Inflammatory macrophage treated with lipopolysaccharide for 1 hour (primary cell): ENCODE measurements at regions not wholly inside any gene's neighbourhood (a gene's known extent, or its start where the extent isn't known, plus 50 kb on each side); places are given as distances from the start of the nearest gene placed in this dataset.
"Not testable (repeated sequence)": the region's sequence is repeated elsewhere in the genome, so short reads cannot be mapped to it uniquely, and the experiment has no call there.

ENCODE experiments used
- DNase-seq, 2 donors: peaks; one replicate each; pipeline ENCODE4 v3.0.0-alpha.2; 2020 to 2022

DNA sequence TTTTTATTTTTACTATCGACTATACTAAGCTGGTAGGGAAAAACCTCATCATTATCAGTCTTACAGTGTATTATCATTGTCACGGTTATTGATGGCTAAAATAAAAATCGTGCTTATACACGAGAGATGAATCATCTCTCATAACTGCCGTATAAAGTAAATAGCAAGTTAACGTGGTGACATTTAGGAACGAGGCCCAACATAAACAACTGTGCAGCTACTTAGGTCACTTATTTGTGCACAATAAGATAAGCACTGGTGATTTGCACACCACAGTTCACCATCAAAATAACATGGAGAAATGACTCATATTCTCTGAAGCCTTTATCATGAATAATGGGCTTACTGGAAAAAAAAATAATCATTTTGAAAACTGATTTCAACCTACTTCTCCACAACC is 482.0 kb upstream of the TENM3 start:
- no peak for DNase-seq

DNA sequence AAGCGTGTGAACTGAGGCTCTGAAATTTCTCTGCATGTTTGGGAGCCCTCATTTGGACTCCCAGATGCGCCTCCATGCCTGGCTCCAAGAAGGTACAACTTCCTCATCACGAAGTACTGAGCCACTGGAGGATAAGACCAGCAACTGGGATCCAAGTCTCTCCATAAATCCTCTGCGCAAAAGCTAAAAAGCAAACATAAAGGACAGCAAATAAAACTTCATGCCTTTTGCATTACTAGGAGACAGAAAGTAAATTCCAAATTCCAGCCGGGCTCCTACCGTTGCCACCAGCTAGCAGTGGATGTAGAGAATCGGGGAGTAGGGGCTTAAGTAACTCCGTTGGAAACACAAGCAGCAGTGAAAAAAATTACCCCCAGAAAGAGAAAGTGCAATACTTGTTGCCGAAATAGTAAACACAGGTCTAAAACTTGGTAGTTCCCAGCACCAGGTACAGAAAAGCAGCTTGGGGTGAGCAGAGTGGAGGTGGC is 477.1 kb upstream of the TENM3 start:
- no peak for DNase-seq

DNA sequence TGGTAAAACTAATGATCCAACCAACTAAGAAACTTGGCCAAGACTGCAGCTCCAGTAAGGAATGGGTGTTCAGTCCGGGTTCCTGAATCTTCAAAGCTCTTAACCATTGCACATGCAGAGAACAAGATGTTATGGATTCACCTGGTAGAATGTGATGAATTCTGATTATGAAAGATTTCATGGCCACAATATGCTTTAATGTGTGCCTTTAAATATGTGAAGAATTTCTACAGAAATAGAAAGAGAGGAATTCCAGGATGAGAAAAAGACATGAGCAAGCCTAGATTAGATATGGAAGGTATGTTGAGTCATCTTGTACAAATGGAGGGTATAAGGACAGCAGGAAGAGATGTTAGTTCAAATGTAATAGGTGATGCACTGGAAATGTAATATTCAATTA is 472.2 kb upstream of the TENM3 start:
- DNase-seq, result no peak

DNA sequence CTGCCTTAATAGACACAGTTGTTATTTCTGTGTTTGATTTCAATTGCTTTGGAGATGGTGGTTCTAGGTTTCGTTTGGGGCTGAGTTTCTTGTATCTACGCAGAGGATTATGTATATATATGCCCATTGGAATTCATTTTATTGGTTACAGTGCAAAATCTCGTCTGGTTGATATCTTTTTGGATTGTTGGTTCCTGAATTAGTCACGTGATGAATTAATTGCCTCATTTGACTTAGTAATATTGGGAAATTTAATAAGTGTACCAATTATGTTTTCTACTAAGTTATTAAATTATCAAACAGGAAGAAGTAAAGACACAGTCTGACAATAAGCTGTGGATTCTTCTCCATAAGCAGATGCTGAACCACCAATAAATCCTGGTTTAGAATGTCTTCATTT is 467.9 kb upstream of the TENM3 start:
- DNase-seq, result no peak

- DNase-seq, result no peak
These were observed 466.7 kb upstream of the TENM3 start for GRCh38 chr4:181776264-181777054.

- DNase-seq, result no peak
These were observed 465.7 kb upstream of the TENM3 start for GRCh38 chr4:181777518-181777917.

GRCh38 chr4:181784881-181785280 is 458.3 kb upstream of the TENM3 start:
- no peak for DNase-seq

GRCh38 chr4:181792641-181793040 is 450.6 kb upstream of the TENM3 start:
- DNase-seq, result no peak

- DNase-seq, result no peak
These were observed 450.1 kb upstream of the TENM3 start for GRCh38 chr4:181793096-181793495.

DNA sequence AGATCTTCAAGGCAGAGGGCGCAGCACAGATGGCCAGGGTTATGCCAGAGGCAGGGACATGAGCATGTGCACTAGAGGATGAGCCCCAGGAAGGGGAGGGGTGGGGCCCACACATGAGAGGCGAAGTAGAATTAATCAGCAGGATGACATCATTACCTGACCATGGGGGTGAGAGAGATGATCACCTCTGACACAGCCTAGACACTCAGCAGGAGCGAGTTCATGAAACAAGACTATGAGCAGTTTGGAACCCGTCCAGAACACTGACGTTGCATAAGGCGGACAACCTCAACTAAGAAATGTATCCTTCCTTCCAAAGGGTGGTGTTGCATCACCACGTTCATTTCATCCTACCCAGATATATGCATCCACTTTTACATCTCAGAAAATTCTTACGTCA is 446.7 kb upstream of the TENM3 start:
- no peak for DNase-seq

DNA sequence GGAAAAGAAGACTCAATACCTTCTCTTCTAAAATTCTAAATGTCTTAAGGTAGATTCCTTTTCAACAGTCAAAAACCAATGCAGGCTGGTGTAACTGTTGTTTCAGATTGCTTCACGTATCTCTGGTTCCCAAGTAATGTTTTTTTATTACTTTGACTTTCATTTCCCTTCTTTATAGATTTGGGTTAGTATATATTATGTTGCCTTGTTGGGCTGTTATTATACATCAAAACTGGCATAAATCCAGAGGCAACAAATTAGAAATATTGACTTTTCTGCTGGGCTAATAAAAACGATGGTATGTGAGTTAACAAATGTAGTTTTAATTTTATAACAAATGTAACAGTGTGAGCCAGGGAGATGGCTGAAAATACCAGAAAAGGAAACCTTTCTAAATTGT is 444.7 kb upstream of the TENM3 start:
- no peak for DNase-seq

DNA sequence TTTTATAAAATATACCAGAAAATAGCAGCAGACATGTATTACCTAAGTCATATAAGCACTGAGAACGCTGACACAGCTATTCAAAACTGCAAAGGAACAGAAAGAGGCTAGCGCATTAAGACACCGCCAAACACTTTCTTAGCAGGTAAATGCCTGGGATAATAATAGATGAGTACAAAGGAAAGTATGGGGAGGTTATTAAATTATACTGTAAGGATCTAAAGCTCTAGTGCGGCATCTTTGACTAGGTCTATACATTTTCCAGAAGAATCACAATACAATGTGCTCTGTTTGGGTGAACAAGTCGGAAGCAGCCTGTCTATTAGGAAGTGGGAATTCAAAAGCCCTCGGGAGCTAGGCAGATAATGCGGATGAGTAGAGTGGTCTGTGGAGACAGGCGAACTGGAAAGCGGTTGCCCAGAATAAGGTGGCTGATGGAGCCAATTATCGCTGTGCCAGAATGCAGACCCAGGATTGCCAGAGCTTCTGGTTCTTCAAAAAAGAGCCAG is 443.6 kb upstream of the TENM3 start:
- DNase-seq, result no peak

DNA sequence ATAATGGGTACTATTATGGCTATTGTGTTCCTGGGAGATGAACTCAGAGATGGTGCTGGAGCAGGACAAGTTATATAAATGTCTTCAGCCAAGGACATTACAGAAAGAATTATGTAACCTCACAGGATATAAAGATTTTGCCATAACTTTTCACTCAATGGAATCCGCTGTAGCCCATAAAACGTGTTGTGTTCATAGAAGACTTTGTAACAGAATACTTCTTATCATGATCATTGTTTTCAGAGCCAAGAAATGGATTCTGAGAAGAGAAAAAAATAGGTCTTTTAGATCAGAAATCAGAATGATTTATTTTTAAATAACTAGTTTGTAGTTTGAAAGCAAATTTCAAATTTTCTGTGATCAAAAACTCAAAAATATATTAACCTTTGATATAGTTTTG is 441.0 kb upstream of the TENM3 start:
- DNase-seq, result no peak

DNA sequence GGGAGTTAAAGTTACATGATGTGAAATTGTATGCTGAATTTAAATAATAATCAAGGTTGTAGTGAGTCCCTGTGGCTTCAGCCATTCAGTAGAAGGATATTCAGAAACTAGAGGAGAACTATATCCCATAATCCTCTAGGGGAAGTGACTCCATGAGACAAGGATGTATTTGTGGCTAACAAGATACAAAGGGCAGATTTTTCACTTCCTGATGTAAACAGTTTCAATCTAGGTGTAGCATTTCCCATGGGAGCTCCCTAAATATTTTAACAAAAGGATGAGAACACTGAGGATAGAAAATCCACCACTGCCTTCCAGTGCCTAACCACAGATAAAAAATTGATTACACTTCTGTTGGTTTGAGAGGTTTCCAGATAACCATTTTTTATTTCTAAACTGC is 435.4 kb upstream of the TENM3 start:
- DNase-seq, result no peak

DNA sequence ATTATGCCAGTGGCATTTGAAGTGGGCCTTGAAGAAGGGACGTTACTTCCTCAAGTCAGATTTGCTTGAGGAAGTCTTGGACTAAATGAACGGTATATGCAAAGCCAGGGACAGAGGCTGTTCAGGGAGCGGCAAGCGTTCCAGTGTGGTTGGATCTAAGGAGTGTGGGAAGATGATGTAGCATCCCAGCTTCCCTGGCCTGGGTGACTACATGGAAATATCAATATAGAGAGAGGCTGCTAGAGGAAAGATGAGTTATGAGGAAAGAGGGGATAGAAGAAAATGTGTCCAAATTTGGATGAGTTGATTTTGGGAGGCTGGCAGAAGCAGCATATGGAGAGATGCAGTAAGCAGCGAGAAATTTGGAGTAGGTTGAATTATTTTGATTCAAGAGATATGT is 432.5 kb upstream of the TENM3 start:
- no peak for DNase-seq

GRCh38 chr4:181811550-181811949 is 431.7 kb upstream of the TENM3 start:
- DNase-seq, result not testable (repeated sequence)

DNA sequence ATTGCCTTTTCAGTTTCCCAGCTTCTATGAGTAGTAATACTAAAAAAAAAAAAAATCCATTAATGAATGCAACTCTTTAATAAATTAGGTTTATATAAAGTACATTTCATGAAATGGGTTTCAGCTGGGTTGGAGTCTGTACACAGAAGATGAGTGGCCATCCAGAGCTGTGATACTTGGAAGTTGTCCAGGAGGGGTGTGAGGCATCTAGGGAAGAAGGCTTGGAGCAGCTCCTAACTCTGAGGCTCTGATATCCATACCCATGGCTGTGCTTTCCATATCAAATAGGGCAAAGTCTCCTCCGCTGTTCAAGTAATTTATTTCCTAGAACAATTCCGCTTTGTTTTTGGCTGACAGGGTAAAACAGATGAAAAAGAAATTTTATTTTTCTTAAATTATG is 423.3 kb upstream of the TENM3 start:
- no peak for DNase-seq

- DNase-seq, result no peak
These were observed 422.6 kb upstream of the TENM3 start for GRCh38 chr4:181820553-181820952.

DNA sequence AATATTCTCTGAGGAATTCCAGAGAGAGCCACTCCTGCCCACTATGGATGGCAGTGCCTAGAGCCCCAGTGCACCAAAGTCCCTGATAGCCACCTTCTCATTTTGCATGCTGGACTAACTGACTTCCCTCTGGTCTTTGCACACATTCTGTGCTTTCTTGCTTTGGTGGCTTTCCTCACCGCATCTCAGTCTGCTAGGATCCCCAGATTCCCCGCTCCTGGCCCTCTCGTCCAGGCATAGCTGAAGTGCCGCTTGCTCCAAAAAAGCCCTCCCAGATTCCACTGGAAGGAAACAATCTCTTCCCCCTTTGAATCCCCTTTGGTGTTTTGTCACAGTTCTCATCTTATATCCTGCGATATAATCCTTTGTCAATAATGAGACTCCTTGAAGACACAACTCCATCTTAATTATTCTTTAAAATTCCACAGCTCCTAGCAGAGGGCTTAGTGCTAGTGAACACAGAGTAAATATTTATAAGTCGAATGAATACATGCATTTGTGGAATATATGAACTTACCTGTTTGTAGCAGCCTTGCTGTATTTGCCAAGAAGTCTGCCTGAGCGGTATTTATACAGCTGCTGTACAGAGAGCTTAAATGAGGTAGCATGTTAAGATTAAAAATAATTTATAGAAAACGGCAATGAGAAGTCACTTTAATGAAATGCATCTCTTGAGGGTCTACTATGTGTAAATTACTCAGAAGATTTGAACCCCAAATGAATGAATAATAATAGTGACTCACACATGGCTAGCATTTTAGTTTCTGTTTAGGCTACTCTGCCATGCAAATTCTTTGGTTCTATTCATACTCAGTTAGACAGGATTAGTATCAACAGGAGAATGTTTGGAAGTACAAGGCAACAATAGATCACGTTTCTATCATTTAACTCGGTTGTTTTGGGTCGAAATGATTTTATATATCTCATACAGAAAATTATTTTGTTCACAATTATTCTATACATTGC is 421.9 kb upstream of the TENM3 start:
- DNase-seq, result no peak

GRCh38 chr4:181822005-181822375 is 421.2 kb upstream of the TENM3 start:
- no peak for DNase-seq

GRCh38 chr4:181823183-181823582 is 420.0 kb upstream of the TENM3 start:
- DNase-seq, result no peak

DNA sequence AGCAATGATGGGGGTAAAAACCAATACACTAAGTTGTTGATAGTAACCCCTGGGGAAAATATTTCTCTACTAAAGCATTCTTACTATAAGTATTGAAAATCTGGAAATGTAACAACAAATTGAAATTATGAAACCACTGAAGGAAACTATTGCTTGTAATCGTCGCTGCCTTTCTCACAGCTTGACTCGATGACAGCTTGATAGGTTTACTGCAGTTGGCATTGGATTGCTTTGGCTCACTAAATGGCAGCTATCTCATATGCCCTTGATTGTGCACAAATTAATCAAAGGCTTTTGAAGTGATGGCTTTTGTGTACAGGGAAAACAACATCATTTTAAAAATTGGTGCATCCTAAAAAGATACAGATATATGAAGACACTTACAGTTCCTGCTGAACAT is 419.6 kb upstream of the TENM3 start:
- DNase-seq, result no peak

- no peak for DNase-seq
These were observed 417.6 kb upstream of the TENM3 start for GRCh38 chr4:181825564-181825963.

GRCh38 chr4:181827246-181827645 is 416.0 kb upstream of the TENM3 start:
- DNase-seq, result no peak
